Parathyroid adenoma (tissue), 2 donors: ENCODE measurements at regions not wholly inside any gene's neighbourhood (a gene's known extent, or its start where the extent isn't known, plus 50 kb on each side); places are given as distances from the start of the nearest gene placed in this dataset.

Source experiments
- H2AFZ ChIP-seq: fragments of 300-600 bp; sonication (generic); one replicate; pipeline ENCODE4 v1.7.0; 2017; ENCODE audit warnings: antibody characterized with exemption, mild to moderate bottlenecking
- H3K27ac ChIP-seq: fragments of 300-600 bp; sonication (generic); one replicate; pipeline ENCODE4 v1.7.0; 2017
- H3K27me3 ChIP-seq: fragments of 300-600 bp; sonication (generic); one replicate; pipeline ENCODE4 v1.7.0; 2017; ENCODE audit warnings: low read length; ENCODE audit not compliant: control insufficient read depth, insufficient read depth
- H3K36me3 ChIP-seq: fragments of 300-600 bp; sonication (generic); one replicate; pipeline ENCODE4 v1.7.0; 2017; ENCODE audit warnings: low read length; ENCODE audit not compliant: control insufficient read depth, insufficient read depth
- H3K4me1 ChIP-seq: fragments of 300-600 bp; sonication (generic); one replicate; pipeline ENCODE4 v1.7.0; 2017; ENCODE audit warnings: control low read depth
- H3K4me2 ChIP-seq: fragments of 300-600 bp; sonication (generic); one replicate; pipeline ENCODE4 v1.7.0; 2017; ENCODE audit warnings: low read length
- H3K4me3 ChIP-seq: fragments of 300-600 bp; sonication (generic); one replicate; pipeline ENCODE4 v1.7.0; 2017; ENCODE audit warnings: low read depth, low read length
- H3K79me2 ChIP-seq: fragments of 300-600 bp; sonication (generic); one replicate; pipeline ENCODE4 v1.7.0; 2017; ENCODE audit warnings: control low read depth
- H3K9ac ChIP-seq: fragments of 300-600 bp; sonication (generic); one replicate; pipeline ENCODE4 v1.7.0; 2017; ENCODE audit warnings: mild to moderate bottlenecking
- H3K9me3 ChIP-seq: fragments of 300-600 bp; sonication (generic); one replicate; pipeline ENCODE4 v1.7.0; 2017; ENCODE audit warnings: low read length; ENCODE audit not compliant: control insufficient read depth
- CTCF ChIP-seq: fragments of 300-600 bp; sonication (generic); IDR thresholded peaks from one replicate; pipeline ENCODE4 v1.7.0; 2017; ENCODE audit warnings: antibody characterized with exemption, mild to moderate bottlenecking
- donor health status: primary hyperparathyroidism.

DNA sequence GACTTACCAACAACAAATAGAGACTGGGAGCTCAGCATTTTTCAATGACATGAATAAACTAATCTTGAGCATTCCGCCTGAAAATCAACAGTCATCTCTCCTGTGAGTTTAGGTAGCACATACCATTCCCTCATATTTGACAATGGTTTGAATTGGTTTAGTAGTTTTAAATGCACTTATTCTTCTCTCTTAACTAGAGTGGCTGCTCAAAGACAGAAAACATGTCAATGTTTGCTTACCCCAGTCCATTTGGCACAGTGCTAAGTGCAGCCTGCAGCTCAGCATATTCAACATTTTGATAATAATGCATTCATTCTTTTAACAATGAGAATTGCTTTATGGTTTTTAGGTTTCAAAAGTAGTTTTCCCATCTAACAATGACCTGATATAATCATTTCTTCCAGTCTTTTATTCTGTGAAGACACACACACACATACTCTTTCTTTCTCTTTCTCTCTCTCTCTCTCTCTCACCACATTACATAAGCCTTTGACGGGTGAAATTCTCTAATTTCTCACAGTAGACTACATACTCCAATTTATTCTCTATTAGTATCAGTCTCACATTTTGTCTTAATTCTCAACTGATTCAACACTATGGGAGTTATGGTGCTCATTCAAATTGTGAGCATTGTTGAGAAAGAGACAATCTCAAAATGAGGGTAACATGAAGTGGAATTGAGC, 432.3 kb downstream of the LRRIQ3 start:
- Histone ChIP-seq H3K27ac (no peak overlapping the region), H2AFZ (no peak overlapping the region), H3K4me2 (no peak overlapping the region), H3K79me2 (no peaks in the 10 kb centered on the region), H3K36me3 (no peaks in the 10 kb centered on the region), H3K9me3 (no peaks in the 10 kb centered on the region), H3K27me3 (no peaks in the 10 kb centered on the region), H3K9ac (no peak overlapping the region), H3K4me1 (no peaks in the 10 kb centered on the region), H3K4me3 (no peak overlapping the region)
- no peak for TF ChIP-seq CTCF

DNA sequence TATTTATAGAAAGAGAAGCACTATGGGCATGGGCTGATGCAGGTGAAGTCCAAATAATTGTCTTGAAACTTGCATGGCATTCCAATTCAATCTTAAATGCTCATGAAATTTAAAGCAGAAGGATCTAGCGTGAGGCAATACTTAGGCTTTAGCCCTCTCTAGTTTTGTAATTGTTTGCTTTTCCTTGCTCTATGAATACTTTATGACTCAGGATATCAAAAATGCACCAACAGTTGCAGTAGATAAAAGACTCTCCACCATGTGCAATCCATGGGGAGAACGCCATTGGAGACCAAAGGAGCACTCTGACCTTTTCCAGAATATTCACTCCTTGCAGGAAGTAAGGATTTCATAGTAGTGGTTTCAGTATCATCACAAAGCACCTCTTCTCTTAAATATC, 436.4 kb downstream of the LRRIQ3 start:
- no peaks in the 10 kb centered on the region for H3K4me1 ChIP-seq
- H3K4me3 ChIP-seq, result no peak overlapping the region
- no peak for TF ChIP-seq CTCF
- H3K36me3 ChIP-seq, result no peaks in the 10 kb centered on the region
- no peak overlapping the region for H2AFZ ChIP-seq
- no peak overlapping the region for H3K9ac ChIP-seq
- H3K9me3 ChIP-seq, result no peaks in the 10 kb centered on the region
- no peak overlapping the region for H3K27ac ChIP-seq
- H3K79me2 ChIP-seq, result no peaks in the 10 kb centered on the region
- H3K27me3 ChIP-seq, result no peaks in the 10 kb centered on the region
- no peak overlapping the region for H3K4me2 ChIP-seq

GRCh38 chr1:73759011-73759410, 439.0 kb downstream of the LRRIQ3 start:
- no peaks in the 10 kb centered on the region for H3K27me3 ChIP-seq
- H2AFZ ChIP-seq, result no peak overlapping the region
- H3K9ac ChIP-seq, result no peak overlapping the region
- no peaks in the 10 kb centered on the region for H3K4me1 ChIP-seq
- no peak for TF ChIP-seq CTCF
- H3K27ac ChIP-seq, result no peak overlapping the region
- no peaks in the 10 kb centered on the region for H3K9me3 ChIP-seq
- H3K79me2 ChIP-seq, result no peaks in the 10 kb centered on the region
- H3K4me3 ChIP-seq, result no peak overlapping the region
- H3K4me2 ChIP-seq, result no peak overlapping the region
- H3K36me3 ChIP-seq, result no peaks in the 10 kb centered on the region

GRCh38 chr1:73756817-73757216, 441.2 kb downstream of the LRRIQ3 start:
- Histone ChIP-seq H3K27me3 (no peaks in the 10 kb centered on the region), H3K79me2 (no peaks in the 10 kb centered on the region), H3K9me3 (no peaks in the 10 kb centered on the region), H3K9ac (no peak overlapping the region), H3K4me1 (no peaks in the 10 kb centered on the region), H3K27ac (no peak overlapping the region), H3K36me3 (no peaks in the 10 kb centered on the region), H3K4me3 (no peak overlapping the region), H2AFZ (no peak overlapping the region), H3K4me2 (no peak overlapping the region)
- no peak for TF ChIP-seq CTCF

DNA sequence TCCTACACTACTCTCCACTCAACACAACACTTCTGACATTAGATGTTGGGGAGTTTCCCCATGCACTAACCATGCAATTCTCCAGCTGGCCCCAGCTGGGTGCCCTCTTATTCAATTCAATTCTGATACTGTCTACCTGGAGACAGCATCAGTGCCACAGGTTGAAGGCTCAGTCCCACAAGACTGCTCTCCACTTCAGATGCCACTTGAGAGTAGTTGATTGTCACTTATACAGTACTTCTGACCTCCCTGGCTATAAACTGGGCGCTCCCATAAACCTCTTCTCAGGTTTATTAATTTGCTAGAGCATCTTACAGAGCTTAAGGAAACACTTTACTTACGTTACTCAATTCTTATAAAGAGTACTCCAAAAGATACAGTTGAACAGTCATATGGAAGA, 442.3 kb downstream of the LRRIQ3 start:
- no peaks in the 10 kb centered on the region for H3K79me2 ChIP-seq
- H3K36me3 ChIP-seq, result no peaks in the 10 kb centered on the region
- no peak overlapping the region for H3K9ac ChIP-seq
- no peak overlapping the region for H3K4me3 ChIP-seq
- no peak for TF ChIP-seq CTCF
- no peak overlapping the region for H2AFZ ChIP-seq
- H3K9me3 ChIP-seq, result no peaks in the 10 kb centered on the region
- no peaks in the 10 kb centered on the region for H3K4me1 ChIP-seq
- H3K4me2 ChIP-seq, result no peak overlapping the region
- H3K27ac ChIP-seq, result no peak overlapping the region
- H3K27me3 ChIP-seq, result no peaks in the 10 kb centered on the region
